ENCODE measurements at regions not wholly inside any gene's neighbourhood (a gene's known extent, or its start where the extent isn't known, plus 50 kb on each side); places are given as distances from the start of the nearest gene placed in this dataset.

GRCh38 chr17:14621826-14622614, 321.1 kb downstream of the HS3ST3B1 start (continued):
- TF ChIP-seq ZNF274 (IDR thresholded peaks at IDR 0.05; ENCODE audit: low read depth, low read length) (no peak), RAD21 (IDR thresholded peaks at IDR 0.05; ENCODE audit: low read depth) (no peak)

GRCh38 chr17:14619821-14620220, 318.9 kb downstream of the HS3ST3B1 start:
- BruUV-seq (replicated peaks) = no TSS peak
- Histone ChIP-seq H3K9me3 (ENCODE audit: control insufficient read depth in 1 of 2, insufficient read depth in 1 of 2, low read depth in 1 of 2, low read length in 2 of 2) (peaks cover 0 to 15% of the 10 kb centered on the region in 2 experiments; a peak in 1 of 4 replicates), H2AFZ (ENCODE audit: low read depth, low read length, poor library complexity, severe bottlenecking) (no peak overlapping the region), H3K4me2 (ENCODE audit: low read length) (no peak overlapping the region), H3K27me3 (ENCODE audit: insufficient read depth, low read length) (no peaks in the 10 kb centered on the region), H3K9me2 (ENCODE audit: insufficient read depth) (no peaks in the 10 kb centered on the region), H3K27ac (ENCODE audit: low read depth, low read length) (no peak overlapping the region), H4K20me1 (ENCODE audit: insufficient read depth) (no peaks in the 10 kb centered on the region), H3K4me3 (replicated peaks in 1 of 2; ENCODE audit: low read depth in 1 of 2, low read length in 2 of 2) (no peak overlapping the region), H3K36me3 (ENCODE audit: control insufficient read depth in 1 of 2, insufficient read depth in 2 of 2, low read length in 2 of 2) (no peaks in the 10 kb centered on the region), H3K79me2 (ENCODE audit: insufficient read depth, low read length) (no peaks in the 10 kb centered on the region), H3K9ac (ENCODE audit: low read length) (no peak overlapping the region), H3K4me1 (ENCODE audit: control insufficient read depth in 1 of 2, insufficient read depth in 2 of 2, low read length in 2 of 2) (no peaks in the 10 kb centered on the region)
- ChIA-PET RAD21 (ENCODE audit: low non-redundant PET in 1 of 2, low total read pairs in 2 of 2, uncharacterized antibody in 2 of 2, unreplicated experiment in 2 of 2) (no interaction called here), POLR2A (no interaction called here), CTCF (no interaction called here)
- TF ChIP-seq ELF1 (IDR thresholded peaks at IDR 0.05; ENCODE audit: borderline replicate concordance, low read depth) (no peak), CTCF (IDR thresholded peaks at IDR 0.05 in 2 of 3, conservative IDR thresholded peaks at IDR 0.05 in 1 of 3; ENCODE audit: borderline replicate concordance in 1 of 3, insufficient read depth in 1 of 3, low read depth in 2 of 3, low read length in 2 of 3) (no peak), EGR1 (IDR thresholded peaks at IDR 0.05; ENCODE audit: low read depth) (no peak), JUND (IDR thresholded peaks at IDR 0.05) (no peak)
- no peak for ATAC-seq
- intact Hi-C loops (cut with micrococcal nuclease) = no loop called here
- no peak for DNase-seq (ENCODE audit: low read depth, low spot score)
